Osteoblast (primary cell): ENCODE measurements at regions not wholly inside any gene's neighbourhood (a gene's known extent, or its start where the extent isn't known, plus 50 kb on each side); places are given as distances from the start of the nearest gene placed in this dataset.

Source experiments
- DNase-seq: peaks from one replicate; pipeline ENCODE4 v3.0.0; 2011; ENCODE audit warnings: low spot score, mixed read lengths; ENCODE audit not compliant: insufficient read length; ENCODE audit errors: missing footprints
- H2AFZ ChIP-seq: 2 replicates; pipeline ENCODE4 v1.6.0; 2011; ENCODE audit warnings: mild to moderate bottlenecking, low read length
- H3K27ac ChIP-seq: 2 replicates; pipeline ENCODE4 v1.5.1; 2011; ENCODE audit warnings: mild to moderate bottlenecking, low read depth, low read length, moderate library complexity
- H3K27me3 ChIP-seq: 2 replicates; pipeline ENCODE4 v1.6.0; 2012; ENCODE audit warnings: mild to moderate bottlenecking, control low read depth, inconsistent platforms, low read length, moderate library complexity; ENCODE audit not compliant: insufficient read depth
- H3K36me3 ChIP-seq: 2 replicates; pipeline ENCODE4 v1.5.1; 2011; ENCODE audit warnings: mild to moderate bottlenecking, low read length, control low read depth, moderate library complexity; ENCODE audit not compliant: insufficient read depth
- H3K4me1 ChIP-seq: 2 replicates; pipeline ENCODE4 v1.5.1; 2011; ENCODE audit warnings: mild to moderate bottlenecking, low read length, control low read depth, moderate library complexity; ENCODE audit not compliant: insufficient read depth
- H3K4me2 ChIP-seq: 2 replicates; pipeline ENCODE4 v1.6.0; 2011; ENCODE audit warnings: mild to moderate bottlenecking, low read length; ENCODE audit not compliant: insufficient read depth
- H3K4me3 ChIP-seq: fragments of 200-600 bp; sonication (generic); 3 replicates; pipeline ENCODE4 v1.5.1; 2012; ENCODE audit warnings: mild to moderate bottlenecking, low read length, inconsistent platforms; ENCODE audit not compliant: insufficient read depth
- H3K79me2 ChIP-seq: 2 replicates; pipeline ENCODE4 v1.6.0; 2012; ENCODE audit warnings: mild to moderate bottlenecking, low read length, control low read depth, inconsistent platforms; ENCODE audit not compliant: insufficient read depth
- H3K9me3 ChIP-seq: 2 replicates; pipeline ENCODE4 v1.5.1; 2011; ENCODE audit warnings: low read depth, low read length, control low read depth
- H4K20me1 ChIP-seq: 2 replicates; pipeline ENCODE4 v1.6.0; 2012; ENCODE audit warnings: mild to moderate bottlenecking, low read length, control low read depth; ENCODE audit not compliant: insufficient read depth
- CTCF ChIP-seq: IDR thresholded peaks from 2 replicates; pipeline ENCODE4 v1.5.1; 2011; ENCODE audit warnings: mild to moderate bottlenecking, low read depth, low read length, moderate library complexity; ENCODE audit errors: extremely low read depth

GRCh38 chr12:47574252-47575021 lies 131.4 kb downstream of the RPAP3 start:
- Histone ChIP-seq H2AFZ (no peak overlapping the region), H3K4me3 (no peak overlapping the region), H3K4me2 (no peak overlapping the region), H3K79me2 (no peaks in the 10 kb centered on the region), H3K4me1 (no peaks in the 10 kb centered on the region), H4K20me1 (no peaks in the 10 kb centered on the region), H3K9me3 (no peaks in the 10 kb centered on the region), H3K36me3 (no peaks in the 10 kb centered on the region), H3K27me3 (peaks cover 34% of the 10 kb centered on the region), H3K27ac (no peak overlapping the region)
- TF ChIP-seq CTCF = no peak
- no peak for DNase-seq

GRCh38 chr12:47573146-47573659 lies 132.6 kb downstream of the RPAP3 start:
- no peak for TF ChIP-seq CTCF
- no peak overlapping the region for H3K27ac ChIP-seq

GRCh38 chr12:47570151-47570550 lies 135.7 kb downstream of the RPAP3 start:
- no peaks in the 10 kb centered on the region for H3K79me2 ChIP-seq
- no peak overlapping the region for H2AFZ ChIP-seq
- H3K27me3 ChIP-seq = peaks cover 21% of the 10 kb centered on the region
- no peak overlapping the region for H3K4me2 ChIP-seq
- no peaks in the 10 kb centered on the region for H4K20me1 ChIP-seq
- no peak for DNase-seq
- H3K4me3 ChIP-seq = no peak overlapping the region
- TF ChIP-seq CTCF = no peak
- H3K4me1 ChIP-seq = no peaks in the 10 kb centered on the region
- no peaks in the 10 kb centered on the region for H3K9me3 ChIP-seq
- no peak overlapping the region for H3K27ac ChIP-seq
- H3K36me3 ChIP-seq = no peaks in the 10 kb centered on the region

More at GRCh38 chr12:47573146-47573659, 132.6 kb downstream of the RPAP3 start:
- DNase-seq = no peak
- H3K36me3 ChIP-seq = no peaks in the 10 kb centered on the region
- H3K4me2 ChIP-seq = no peak overlapping the region
- no peaks in the 10 kb centered on the region for H4K20me1 ChIP-seq
- no peaks in the 10 kb centered on the region for H3K4me1 ChIP-seq
- H3K9me3 ChIP-seq = no peaks in the 10 kb centered on the region
- H3K4me3 ChIP-seq = no peak overlapping the region
- H3K79me2 ChIP-seq = no peaks in the 10 kb centered on the region
- peaks cover 35% of the 10 kb centered on the region for H3K27me3 ChIP-seq
- H2AFZ ChIP-seq = no peak overlapping the region

- H3K36me3 ChIP-seq = no peaks in the 10 kb centered on the region
- no peaks in the 10 kb centered on the region for H3K4me1 ChIP-seq
- no peaks in the 10 kb centered on the region for H4K20me1 ChIP-seq
- H3K4me3 ChIP-seq = no peak overlapping the region
- TF ChIP-seq CTCF = no peak
- no peaks in the 10 kb centered on the region for H3K9me3 ChIP-seq
- no peaks in the 10 kb centered on the region for H3K79me2 ChIP-seq
- DNase-seq = no peak
- peaks cover 10% of the 10 kb centered on the region for H3K27me3 ChIP-seq
- no peak overlapping the region for H3K4me2 ChIP-seq
- no peak overlapping the region for H3K27ac ChIP-seq
- H2AFZ ChIP-seq = no peak overlapping the region
Observed at GRCh38 chr12:47562201-47562600, 143.6 kb downstream of the RPAP3 start.
